ENCODE measurements at regions not wholly inside any gene's neighbourhood (a gene's known extent, or its start where the extent isn't known, plus 50 kb on each side); places are given as distances from the start of the nearest gene placed in this dataset.

DNA sequence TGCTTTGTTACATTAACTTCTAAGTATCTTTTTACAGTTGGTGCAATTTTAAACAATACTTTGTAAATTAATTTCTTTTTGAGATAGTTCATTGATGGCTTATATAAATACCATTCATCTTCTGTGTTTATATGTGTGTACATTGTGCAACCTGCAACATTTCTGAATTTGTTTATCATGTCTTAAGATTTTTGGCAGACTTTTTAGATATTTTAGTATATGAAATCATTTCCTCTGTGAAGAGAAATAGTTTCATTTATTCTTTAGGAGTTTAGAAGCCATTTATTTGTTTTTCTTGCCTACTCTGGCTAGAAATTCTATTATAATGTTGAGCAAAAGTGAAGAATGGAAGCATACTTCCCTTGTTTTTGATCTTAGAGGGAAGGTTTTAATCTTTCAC is 337.8 kb upstream of the DSEL start:
- Mint-ChIP-seq H3K27ac (ENCODE audit: unreplicated experiment) (no peak overlapping the region), H3K36me3 (ENCODE audit: low read depth, unreplicated experiment) (no peaks in the 10 kb centered on the region), H3K4me1 (ENCODE audit: unreplicated experiment) (no peaks in the 10 kb centered on the region), H3K4me3 (ENCODE audit: unreplicated experiment) (no peak overlapping the region), H3K27me3 (ENCODE audit: unreplicated experiment) (no peaks in the 10 kb centered on the region), H3K9me3 (ENCODE audit: unreplicated experiment) (no peaks in the 10 kb centered on the region)
- TF ChIP-seq, protein P1, sequence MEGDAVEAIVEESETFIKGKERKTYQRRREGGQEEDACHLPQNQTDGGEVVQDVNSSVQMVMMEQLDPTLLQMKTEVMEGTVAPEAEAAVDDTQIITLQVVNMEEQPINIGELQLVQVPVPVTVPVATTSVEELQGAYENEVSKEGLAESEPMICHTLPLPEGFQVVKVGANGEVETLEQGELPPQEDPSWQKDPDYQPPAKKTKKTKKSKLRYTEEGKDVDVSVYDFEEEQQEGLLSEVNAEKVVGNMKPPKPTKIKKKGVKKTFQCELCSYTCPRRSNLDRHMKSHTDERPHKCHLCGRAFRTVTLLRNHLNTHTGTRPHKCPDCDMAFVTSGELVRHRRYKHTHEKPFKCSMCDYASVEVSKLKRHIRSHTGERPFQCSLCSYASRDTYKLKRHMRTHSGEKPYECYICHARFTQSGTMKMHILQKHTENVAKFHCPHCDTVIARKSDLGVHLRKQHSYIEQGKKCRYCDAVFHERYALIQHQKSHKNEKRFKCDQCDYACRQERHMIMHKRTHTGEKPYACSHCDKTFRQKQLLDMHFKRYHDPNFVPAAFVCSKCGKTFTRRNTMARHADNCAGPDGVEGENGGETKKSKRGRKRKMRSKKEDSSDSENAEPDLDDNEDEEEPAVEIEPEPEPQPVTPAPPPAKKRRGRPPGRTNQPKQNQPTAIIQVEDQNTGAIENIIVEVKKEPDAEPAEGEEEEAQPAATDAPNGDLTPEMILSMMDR (IDR thresholded peaks at IDR 0.05; ENCODE audit: unreplicated experiment) = no peak
- DNase-seq (ENCODE audit: low spot score) = no peak

DNA sequence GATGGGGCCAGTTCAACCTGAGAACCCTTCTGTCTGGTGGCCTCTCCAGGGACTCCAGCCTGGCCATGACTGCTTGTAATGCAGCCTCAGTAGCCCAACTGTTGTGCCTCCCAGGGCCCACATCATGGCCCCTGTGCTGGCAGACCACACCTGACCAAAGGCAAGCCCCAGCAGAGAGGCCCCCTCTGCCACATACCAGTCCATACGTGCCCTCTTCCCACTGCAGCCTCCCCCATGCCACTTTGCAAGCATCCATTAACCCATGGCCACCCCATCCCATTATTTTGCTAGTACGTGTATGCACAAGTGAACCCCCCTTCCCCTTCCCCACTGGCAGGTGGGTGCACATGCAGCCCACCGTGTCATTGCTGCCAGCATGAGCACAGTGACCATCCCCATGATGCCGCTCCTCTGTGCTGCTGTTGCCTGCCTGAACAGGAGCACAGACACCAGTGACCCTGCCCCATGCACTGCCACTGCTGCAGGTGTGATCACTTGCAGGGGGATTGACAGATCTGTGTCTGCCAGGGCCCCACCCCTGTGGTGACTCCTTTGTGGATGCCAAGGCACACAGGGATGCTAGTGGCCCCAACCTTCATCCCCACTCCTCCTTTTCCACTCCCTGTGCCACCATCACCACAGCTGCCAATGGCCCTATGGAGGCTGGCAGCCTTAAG is 330.0 kb upstream of the DSEL start:
- H3K27ac Mint-ChIP-seq (ENCODE audit: unreplicated experiment) = no peak overlapping the region
- H3K4me3 Mint-ChIP-seq (ENCODE audit: unreplicated experiment) = no peak overlapping the region
- H3K27me3 Mint-ChIP-seq (ENCODE audit: unreplicated experiment) = no peaks in the 10 kb centered on the region
- no peaks in the 10 kb centered on the region for H3K4me1 Mint-ChIP-seq (ENCODE audit: unreplicated experiment)
- no peaks in the 10 kb centered on the region for H3K9me3 Mint-ChIP-seq (ENCODE audit: unreplicated experiment)
- DNase-seq (ENCODE audit: low spot score) = no peak
- H3K36me3 Mint-ChIP-seq (ENCODE audit: low read depth, unreplicated experiment) = no peaks in the 10 kb centered on the region
- TF ChIP-seq, protein P1 (IDR thresholded peaks at IDR 0.05; ENCODE audit: unreplicated experiment) = no peak

DNA sequence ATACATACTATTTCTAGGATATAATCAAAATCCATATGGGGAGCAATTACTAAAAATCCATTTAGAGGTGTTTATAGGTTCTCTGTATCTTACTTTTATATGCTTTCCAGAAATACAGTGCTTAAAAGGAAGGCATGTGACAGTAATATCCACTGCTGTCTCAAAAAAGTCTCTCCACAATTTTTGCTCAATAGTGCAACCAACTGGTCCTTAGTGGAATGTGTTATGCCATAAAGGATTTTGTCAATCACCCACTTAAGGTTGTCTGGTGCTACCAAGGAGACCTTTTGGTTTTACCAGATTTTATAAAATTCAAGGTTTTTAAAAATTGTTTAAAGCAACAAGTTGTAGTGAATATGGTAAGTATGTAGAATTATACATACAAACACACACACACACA is 328.5 kb upstream of the DSEL start:
- no peak for DNase-seq (ENCODE audit: low spot score)
- Mint-ChIP-seq H3K27ac (ENCODE audit: unreplicated experiment) (no peak overlapping the region), H3K4me3 (ENCODE audit: unreplicated experiment) (no peak overlapping the region), H3K4me1 (ENCODE audit: unreplicated experiment) (no peaks in the 10 kb centered on the region), H3K36me3 (ENCODE audit: low read depth, unreplicated experiment) (no peaks in the 10 kb centered on the region), H3K9me3 (ENCODE audit: unreplicated experiment) (no peaks in the 10 kb centered on the region), H3K27me3 (ENCODE audit: unreplicated experiment) (no peaks in the 10 kb centered on the region)
- TF ChIP-seq, protein P1 (IDR thresholded peaks at IDR 0.05; ENCODE audit: unreplicated experiment) = no peak

DNA sequence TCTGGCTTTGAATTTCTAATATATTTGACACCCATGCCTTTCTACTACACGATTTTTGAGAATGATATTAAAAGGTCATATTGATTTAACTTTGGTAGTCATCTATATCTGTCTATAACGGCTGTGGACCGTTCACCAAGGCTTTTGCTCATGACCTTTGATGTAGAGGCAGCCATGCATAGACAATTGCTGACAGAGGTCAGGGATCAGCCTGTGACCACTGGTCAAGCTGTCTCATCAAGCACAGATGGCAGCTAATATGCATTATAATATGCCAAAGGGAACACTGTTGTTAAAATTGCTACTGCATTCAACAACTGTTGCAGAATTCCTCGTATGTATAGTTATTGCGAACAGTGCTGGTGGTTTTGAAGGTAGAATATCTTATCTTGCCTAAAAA is 323.9 kb upstream of the DSEL start:
- Mint-ChIP-seq H3K36me3 (ENCODE audit: low read depth, unreplicated experiment) (no peaks in the 10 kb centered on the region), H3K4me3 (ENCODE audit: unreplicated experiment) (no peak overlapping the region), H3K27ac (ENCODE audit: unreplicated experiment) (no peak overlapping the region), H3K9me3 (ENCODE audit: unreplicated experiment) (no peaks in the 10 kb centered on the region), H3K4me1 (ENCODE audit: unreplicated experiment) (no peaks in the 10 kb centered on the region), H3K27me3 (ENCODE audit: unreplicated experiment) (no peaks in the 10 kb centered on the region)
- TF ChIP-seq, protein P1 (IDR thresholded peaks at IDR 0.05; ENCODE audit: unreplicated experiment) = no peak
- no peak for DNase-seq (ENCODE audit: low spot score)

DNA sequence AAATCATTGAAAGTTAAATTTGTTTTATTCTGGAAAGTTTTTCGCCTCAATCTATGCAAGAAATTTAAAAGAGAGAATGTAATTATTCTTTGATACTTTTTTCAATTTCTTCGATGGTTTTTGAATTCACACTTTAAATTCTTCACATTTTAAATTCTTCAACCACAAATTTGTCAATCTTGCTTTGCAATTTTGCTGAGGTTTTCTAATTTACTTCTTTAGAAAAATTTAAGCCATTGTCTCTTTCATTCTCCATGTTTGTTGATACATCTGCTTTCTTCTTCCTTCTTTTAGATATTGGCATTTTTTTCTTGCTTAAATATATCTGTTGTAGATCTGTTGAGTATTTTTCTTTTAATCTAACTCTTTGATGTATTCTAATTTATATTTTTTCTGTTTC is 301.9 kb upstream of the DSEL start:
- TF ChIP-seq, protein P1 (IDR thresholded peaks at IDR 0.05; ENCODE audit: unreplicated experiment) = no peak
- no peak for DNase-seq (ENCODE audit: low spot score)
- H3K36me3 Mint-ChIP-seq (ENCODE audit: low read depth, unreplicated experiment) = no peaks in the 10 kb centered on the region
- no peaks in the 10 kb centered on the region for H3K4me1 Mint-ChIP-seq (ENCODE audit: unreplicated experiment)
- no peak overlapping the region for H3K4me3 Mint-ChIP-seq (ENCODE audit: unreplicated experiment)
- H3K27ac Mint-ChIP-seq (ENCODE audit: unreplicated experiment) = no peak overlapping the region
- H3K27me3 Mint-ChIP-seq (ENCODE audit: unreplicated experiment) = no peaks in the 10 kb centered on the region
- no peaks in the 10 kb centered on the region for H3K9me3 Mint-ChIP-seq (ENCODE audit: unreplicated experiment)
